ENCODE measurements at regions not wholly inside any gene's neighbourhood (a gene's known extent, or its start where the extent isn't known, plus 50 kb on each side); places are given as distances from the start of the nearest gene placed in this dataset.
A peak's percentile ranks its signal among the peaks of the same experiment; 100 is the strongest.

DNA sequence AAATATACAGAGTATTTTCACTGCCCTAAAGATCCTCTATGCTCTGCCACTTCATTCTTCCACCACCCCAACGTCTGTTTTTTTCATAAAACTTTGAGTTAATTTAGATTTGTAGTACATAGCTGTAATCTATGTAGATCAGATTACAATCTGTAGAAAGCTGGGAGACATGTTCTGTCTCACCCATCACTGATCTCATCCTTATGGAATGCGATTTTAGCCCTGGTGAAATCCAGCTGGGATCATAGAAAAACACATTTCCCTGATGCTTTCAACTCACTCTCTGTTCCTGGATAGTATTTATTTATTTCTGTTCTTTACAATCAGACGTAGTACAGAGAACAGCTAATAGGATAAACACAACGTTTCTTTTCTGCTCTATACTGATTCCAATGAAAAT, 521.0 kb downstream of the KIF20B start:
- no peak overlapping the region for H3K27ac Mint-ChIP-seq
- H3K27me3 Mint-ChIP-seq: peaks cover 0 to 8% (median 0%) of the 10 kb centered on the region in 5 donors
- H3K4me3 Mint-ChIP-seq: no peak overlapping the region
- peaks cover 0 to 2% (median 0%) of the 10 kb centered on the region in 7 donors for H3K4me1 Mint-ChIP-seq
- no peaks in the 10 kb centered on the region for H3K9me3 ChIP-seq (ENCODE audit: control insufficient read depth in 2 of 3, low read length in 3 of 3)
- no peaks in the 10 kb centered on the region for H3K27me3 ChIP-seq (ENCODE audit: control insufficient read depth in 2 of 2, insufficient read depth in 2 of 2, low read length in 2 of 2)
- H3K4me3 ChIP-seq (ENCODE audit: low read length): no peak overlapping the region
- ChIA-PET POLR2A (no interaction called here), CTCF (no interaction called here)
- intact Hi-C loops (cut with micrococcal nuclease): no loop called here
- ATAC-seq (no peak), DNase-seq (no peak)
- H3K36me3 Mint-ChIP-seq: no peaks in the 10 kb centered on the region
- no peak overlapping the region for H3K27ac ChIP-seq (ENCODE audit: low read depth, low read length)
- peaks cover 0 to 5% (median 0%) of the 10 kb centered on the region in 11 donors for H3K9me3 Mint-ChIP-seq
- H3K36me3 ChIP-seq (ENCODE audit: control insufficient read depth in 2 of 3, insufficient read depth in 3 of 3, low read length in 3 of 3): no peaks in the 10 kb centered on the region
- H3K4me1 ChIP-seq (ENCODE audit: control insufficient read depth in 2 of 2, insufficient read depth in 2 of 2, low read length in 2 of 2): no peaks in the 10 kb centered on the region

DNA sequence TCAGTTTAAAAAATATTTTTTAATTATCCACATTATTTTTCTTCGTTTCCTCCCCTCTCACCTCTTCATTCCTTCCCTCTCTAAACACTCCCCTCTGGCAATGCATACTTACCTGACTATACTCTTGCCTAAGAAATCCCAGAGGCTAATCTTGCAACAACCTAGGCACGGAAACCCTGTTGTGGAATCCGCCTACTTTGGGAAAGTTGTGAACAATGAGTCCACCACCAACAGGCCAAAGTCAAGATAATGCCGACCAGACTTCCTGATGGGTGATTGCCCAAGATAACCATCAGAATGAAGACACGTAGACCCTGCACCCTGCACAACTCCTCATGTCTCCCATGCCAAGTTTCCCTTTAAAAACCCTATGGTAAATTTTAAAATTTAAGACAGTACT, 521.5 kb downstream of the KIF20B start:
- Histone ChIP-seq H3K36me3 (ENCODE audit: control insufficient read depth in 2 of 3, insufficient read depth in 3 of 3, low read length in 3 of 3) (no peaks in the 10 kb centered on the region), H3K4me3 (ENCODE audit: low read length) (no peak overlapping the region), H3K27me3 (ENCODE audit: control insufficient read depth in 2 of 2, insufficient read depth in 2 of 2, low read length in 2 of 2) (no peaks in the 10 kb centered on the region), H3K27ac (ENCODE audit: low read depth, low read length) (no peak overlapping the region), H3K9me3 (ENCODE audit: control insufficient read depth in 2 of 3, low read length in 3 of 3) (no peaks in the 10 kb centered on the region), H3K4me1 (ENCODE audit: control insufficient read depth in 2 of 2, insufficient read depth in 2 of 2, low read length in 2 of 2) (no peaks in the 10 kb centered on the region)
- peaks cover 0 to 4% (median 0%) of the 10 kb centered on the region in 11 donors for H3K9me3 Mint-ChIP-seq
- H3K4me1 Mint-ChIP-seq: peaks cover 0 to 5% (median 0%) of the 10 kb centered on the region in 7 donors
- H3K36me3 Mint-ChIP-seq: no peaks in the 10 kb centered on the region
- no peak for DNase-seq
- H3K27me3 Mint-ChIP-seq: peaks cover 0 to 8% (median 0%) of the 10 kb centered on the region in 5 donors
- ChIA-PET CTCF (no interaction called here), POLR2A (no interaction called here)
- intact Hi-C loops (cut with micrococcal nuclease): no loop called here
- ATAC-seq: no peak
- no peak overlapping the region for H3K4me3 Mint-ChIP-seq
- no peak overlapping the region for H3K27ac Mint-ChIP-seq

- Histone ChIP-seq H3K4me1 (ENCODE audit: control insufficient read depth in 2 of 2, insufficient read depth in 2 of 2, low read length in 2 of 2) (no peaks in the 10 kb centered on the region), H3K27ac (ENCODE audit: low read depth, low read length) (no peak overlapping the region), H3K4me3 (ENCODE audit: low read length) (no peak overlapping the region), H3K27me3 (ENCODE audit: control insufficient read depth in 2 of 2, insufficient read depth in 2 of 2, low read length in 2 of 2) (no peaks in the 10 kb centered on the region), H3K36me3 (ENCODE audit: control insufficient read depth in 2 of 3, insufficient read depth in 3 of 3, low read length in 3 of 3) (no peaks in the 10 kb centered on the region), H3K9me3 (ENCODE audit: control insufficient read depth in 2 of 3, low read length in 3 of 3) (no peaks in the 10 kb centered on the region)
- Mint-ChIP-seq H3K27me3 (peaks cover 0 to 8% (median 6%) of the 10 kb centered on the region in 5 donors), H3K27ac (no peak overlapping the region), H3K4me1 (peaks cover 0 to 7% (median 0%) of the 10 kb centered on the region in 7 donors), H3K9me3 (peaks cover 0 to 10% (median 0%) of the 10 kb centered on the region in 11 donors), H3K4me3 (no peak overlapping the region), H3K36me3 (no peaks in the 10 kb centered on the region)
- intact Hi-C loops (cut with micrococcal nuclease): no loop called here
- DNase-seq (no peak), ATAC-seq (no peak)
- ChIA-PET CTCF (no interaction called here), POLR2A (no interaction called here)
Observed at GRCh38 chr10:90224791-90225566, 523.6 kb downstream of the KIF20B start.

DNA sequence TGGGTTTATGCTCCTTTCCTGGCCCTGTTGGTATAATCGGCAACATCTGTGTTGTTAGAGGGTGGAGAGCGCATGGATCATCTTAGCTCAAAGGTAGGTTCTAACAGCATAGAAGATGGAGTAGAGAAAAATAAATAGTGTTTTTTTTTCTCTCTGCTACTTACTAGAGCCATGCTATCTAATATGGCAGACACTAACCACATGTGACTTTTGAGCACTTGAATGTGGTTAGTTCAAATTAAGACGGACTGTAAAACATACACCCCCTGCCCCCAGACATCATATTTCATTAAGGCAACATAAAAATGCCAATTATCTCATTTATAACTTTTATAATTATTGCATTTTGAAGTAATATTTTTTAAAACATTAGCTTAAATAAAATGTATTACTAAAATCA, 525.1 kb downstream of the KIF20B start:
- Mint-ChIP-seq H3K4me1 (peaks cover 0 to 7% (median 0%) of the 10 kb centered on the region in 7 donors), H3K4me3 (no peak overlapping the region), H3K27ac (no peak overlapping the region), H3K9me3 (peaks cover 0 to 13% (median 2%) of the 10 kb centered on the region in 11 donors), H3K36me3 (no peaks in the 10 kb centered on the region), H3K27me3 (peaks cover 0 to 12% (median 6%) of the 10 kb centered on the region in 5 donors)
- no peak overlapping the region for H3K4me3 ChIP-seq (ENCODE audit: low read length)
- H3K4me1 ChIP-seq (ENCODE audit: control insufficient read depth in 2 of 2, insufficient read depth in 2 of 2, low read length in 2 of 2): no peaks in the 10 kb centered on the region
- ATAC-seq (no peak), DNase-seq (no peak)
- H3K36me3 ChIP-seq (ENCODE audit: control insufficient read depth in 2 of 3, insufficient read depth in 3 of 3, low read length in 3 of 3): no peaks in the 10 kb centered on the region
- ChIA-PET CTCF (no interaction called here), POLR2A (no interaction called here)
- no peaks in the 10 kb centered on the region for H3K9me3 ChIP-seq (ENCODE audit: control insufficient read depth in 2 of 3, low read length in 3 of 3)
- no peak overlapping the region for H3K27ac ChIP-seq (ENCODE audit: low read depth, low read length)
- no peaks in the 10 kb centered on the region for H3K27me3 ChIP-seq (ENCODE audit: control insufficient read depth in 2 of 2, insufficient read depth in 2 of 2, low read length in 2 of 2)
- intact Hi-C loops (cut with micrococcal nuclease): no loop called here

GRCh38 chr10:90227217-90227656, 525.8 kb downstream of the KIF20B start:
- Mint-ChIP-seq H3K4me3 (no peak overlapping the region), H3K27me3 (peaks cover 0 to 12% (median 6%) of the 10 kb centered on the region in 5 donors), H3K36me3 (no peaks in the 10 kb centered on the region), H3K27ac (no peak overlapping the region), H3K4me1 (peaks cover 0 to 7% (median 0%) of the 10 kb centered on the region in 7 donors), H3K9me3 (peaks cover 0 to 13% (median 2%) of the 10 kb centered on the region in 11 donors)
- Histone ChIP-seq H3K4me3 (ENCODE audit: low read length) (no peak overlapping the region), H3K4me1 (ENCODE audit: control insufficient read depth in 2 of 2, insufficient read depth in 2 of 2, low read length in 2 of 2) (no peaks in the 10 kb centered on the region), H3K27ac (ENCODE audit: low read depth, low read length) (no peak overlapping the region), H3K27me3 (ENCODE audit: control insufficient read depth in 2 of 2, insufficient read depth in 2 of 2, low read length in 2 of 2) (no peaks in the 10 kb centered on the region), H3K9me3 (ENCODE audit: control insufficient read depth in 2 of 3, low read length in 3 of 3) (no peaks in the 10 kb centered on the region), H3K36me3 (ENCODE audit: control insufficient read depth in 2 of 3, insufficient read depth in 3 of 3, low read length in 3 of 3) (no peaks in the 10 kb centered on the region)
- CTCF ChIA-PET: no interaction called here
- intact Hi-C loops (cut with micrococcal nuclease): no loop called here
- ATAC-seq (no peak), DNase-seq (peak in 1 of 9 donors; percentile 21)
- POLR2A ChIA-PET: interaction anchor here (0.5 kb wide), 1 partner anchor 12 kb away, joined by 3 read pairs; no protein-coding TSS in a partner anchor

- H3K4me3 Mint-ChIP-seq: no peak overlapping the region
- peaks cover 0 to 13% (median 2%) of the 10 kb centered on the region in 11 donors for H3K9me3 Mint-ChIP-seq
- Histone ChIP-seq H3K36me3 (ENCODE audit: control insufficient read depth in 2 of 3, insufficient read depth in 3 of 3, low read length in 3 of 3) (no peaks in the 10 kb centered on the region), H3K27me3 (ENCODE audit: control insufficient read depth in 2 of 2, insufficient read depth in 2 of 2, low read length in 2 of 2) (no peaks in the 10 kb centered on the region), H3K4me3 (ENCODE audit: low read length) (no peak overlapping the region), H3K4me1 (ENCODE audit: control insufficient read depth in 2 of 2, insufficient read depth in 2 of 2, low read length in 2 of 2) (no peaks in the 10 kb centered on the region), H3K27ac (ENCODE audit: low read depth, low read length) (no peak overlapping the region), H3K9me3 (ENCODE audit: control insufficient read depth in 2 of 3, low read length in 3 of 3) (no peaks in the 10 kb centered on the region)
- CTCF ChIA-PET: no interaction called here
- intact Hi-C loops (cut with micrococcal nuclease): no loop called here
- H3K36me3 Mint-ChIP-seq: no peaks in the 10 kb centered on the region
- no peak overlapping the region for H3K27ac Mint-ChIP-seq
- peaks cover 0 to 8% (median 6%) of the 10 kb centered on the region in 5 donors for H3K27me3 Mint-ChIP-seq
- POLR2A ChIA-PET: no interaction called here
- ATAC-seq (no peak), DNase-seq (no peak)
- H3K4me1 Mint-ChIP-seq: peaks cover 0 to 7% (median 0%) of the 10 kb centered on the region in 7 donors
Observed at GRCh38 chr10:90227786-90228185, 526.4 kb downstream of the KIF20B start.

DNA sequence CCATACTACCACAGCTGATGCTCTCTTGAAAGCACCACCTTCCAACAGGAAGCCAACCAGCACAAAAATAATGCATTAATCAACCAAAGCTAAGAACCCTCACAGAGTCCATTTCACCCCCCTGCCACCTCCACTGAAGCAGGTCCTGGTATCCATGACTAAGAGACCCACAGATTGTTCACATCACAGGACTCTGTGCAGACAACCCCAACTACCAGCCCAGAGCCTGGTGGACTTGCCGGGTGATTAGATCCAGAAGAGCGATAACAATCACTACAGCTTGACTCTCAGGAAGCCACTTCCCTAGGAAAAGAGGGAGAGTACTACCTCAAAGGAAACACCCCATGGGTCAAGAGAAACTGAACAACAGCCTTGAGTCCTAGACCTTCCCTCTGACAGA, 528.1 kb downstream of the KIF20B start:
- no peak for DNase-seq
- intact Hi-C loops (cut with micrococcal nuclease): no loop called here
- H3K27me3 Mint-ChIP-seq: peaks cover 0 to 6% (median 4%) of the 10 kb centered on the region in 5 donors
- Histone ChIP-seq H3K4me1 (ENCODE audit: control insufficient read depth in 2 of 2, insufficient read depth in 2 of 2, low read length in 2 of 2) (no peaks in the 10 kb centered on the region), H3K27ac (ENCODE audit: low read depth, low read length) (no peak overlapping the region), H3K27me3 (ENCODE audit: control insufficient read depth in 2 of 2, insufficient read depth in 2 of 2, low read length in 2 of 2) (no peaks in the 10 kb centered on the region), H3K4me3 (ENCODE audit: low read length) (no peak overlapping the region), H3K9me3 (ENCODE audit: control insufficient read depth in 2 of 3, low read length in 3 of 3) (no peaks in the 10 kb centered on the region), H3K36me3 (ENCODE audit: control insufficient read depth in 2 of 3, insufficient read depth in 3 of 3, low read length in 3 of 3) (no peaks in the 10 kb centered on the region)
- ChIA-PET POLR2A (no interaction called here), CTCF (no interaction called here)
- ATAC-seq: no peak
- H3K9me3 Mint-ChIP-seq: peaks cover 0 to 13% (median 4%) of the 10 kb centered on the region in 11 donors
- H3K4me1 Mint-ChIP-seq: peaks cover 0 to 7% (median 0%) of the 10 kb centered on the region in 7 donors
- no peak overlapping the region for H3K27ac Mint-ChIP-seq
- H3K4me3 Mint-ChIP-seq: no peak overlapping the region
- H3K36me3 Mint-ChIP-seq: no peaks in the 10 kb centered on the region
